ENCODE measurements at regions not wholly inside any gene's neighbourhood (a gene's known extent, or its start where the extent isn't known, plus 50 kb on each side); places are given as distances from the start of the nearest gene placed in this dataset.

DNA sequence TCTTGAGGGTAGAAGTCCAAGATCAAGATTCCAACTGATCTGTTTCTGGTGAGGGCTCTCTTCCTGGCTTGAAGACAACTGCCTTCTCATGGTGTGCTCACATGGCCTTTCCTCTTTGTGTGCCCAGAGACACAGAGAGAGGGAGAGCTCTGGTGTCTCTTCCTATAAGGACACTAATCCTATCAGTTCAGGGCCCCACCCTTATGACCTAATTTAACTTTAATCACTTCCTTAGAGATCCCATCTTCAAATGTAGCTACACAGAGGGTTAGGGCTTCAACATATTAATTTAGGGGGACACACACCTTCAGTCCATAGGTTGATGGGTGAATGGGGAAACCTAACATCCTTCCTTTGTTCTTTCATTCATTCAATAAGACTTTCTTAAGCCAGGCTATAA is 144.6 kb downstream of the MN1 start:
- intact Hi-C loops (cut with DNase I; ENCODE audit: low total_unique reads) = no loop called here
- H3K27me3 ChIP-seq = no peaks in the 10 kb centered on the region
- H3K4me3 ChIP-seq = no peak overlapping the region
- peaks cover 0 to 13% (median 11%) of the 10 kb centered on the region in 4 donors for H3K4me1 ChIP-seq
- TF ChIP-seq, protein P1, sequence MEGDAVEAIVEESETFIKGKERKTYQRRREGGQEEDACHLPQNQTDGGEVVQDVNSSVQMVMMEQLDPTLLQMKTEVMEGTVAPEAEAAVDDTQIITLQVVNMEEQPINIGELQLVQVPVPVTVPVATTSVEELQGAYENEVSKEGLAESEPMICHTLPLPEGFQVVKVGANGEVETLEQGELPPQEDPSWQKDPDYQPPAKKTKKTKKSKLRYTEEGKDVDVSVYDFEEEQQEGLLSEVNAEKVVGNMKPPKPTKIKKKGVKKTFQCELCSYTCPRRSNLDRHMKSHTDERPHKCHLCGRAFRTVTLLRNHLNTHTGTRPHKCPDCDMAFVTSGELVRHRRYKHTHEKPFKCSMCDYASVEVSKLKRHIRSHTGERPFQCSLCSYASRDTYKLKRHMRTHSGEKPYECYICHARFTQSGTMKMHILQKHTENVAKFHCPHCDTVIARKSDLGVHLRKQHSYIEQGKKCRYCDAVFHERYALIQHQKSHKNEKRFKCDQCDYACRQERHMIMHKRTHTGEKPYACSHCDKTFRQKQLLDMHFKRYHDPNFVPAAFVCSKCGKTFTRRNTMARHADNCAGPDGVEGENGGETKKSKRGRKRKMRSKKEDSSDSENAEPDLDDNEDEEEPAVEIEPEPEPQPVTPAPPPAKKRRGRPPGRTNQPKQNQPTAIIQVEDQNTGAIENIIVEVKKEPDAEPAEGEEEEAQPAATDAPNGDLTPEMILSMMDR (IDR thresholded peaks at IDR 0.05) = no peak
- TF ChIP-seq POLR2AphosphoS5 (IDR thresholded peaks at IDR 0.05) = no peak
- no peak for TF ChIP-seq EP300 (IDR thresholded peaks at IDR 0.05)
- no peak for TF ChIP-seq POLR2A (IDR thresholded peaks at IDR 0.05)
- no peaks in the 10 kb centered on the region for H3K36me3 ChIP-seq
- H3K27ac ChIP-seq = no peak overlapping the region
- DNase-seq = no peak
- peaks cover 0 to 11% (median 8%) of the 10 kb centered on the region in 4 donors for H3K9me3 ChIP-seq

DNA sequence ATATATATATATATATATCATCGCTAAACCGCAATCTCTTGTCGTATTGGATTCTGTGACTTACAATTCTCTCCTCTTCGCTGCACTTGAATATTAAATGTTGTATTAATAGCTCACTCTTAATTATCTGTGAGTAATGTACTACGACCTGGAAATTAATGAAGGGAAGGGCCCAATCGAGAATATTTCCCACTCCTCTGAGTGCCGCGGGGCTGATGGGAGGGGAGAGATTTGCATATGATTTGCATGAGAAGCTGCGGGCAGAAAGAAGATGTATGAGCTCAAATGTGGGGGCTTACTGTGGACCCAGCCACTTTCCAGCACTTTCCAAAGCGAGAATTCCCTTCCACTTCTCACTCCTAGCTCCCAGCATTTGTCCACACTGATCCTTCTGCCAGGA is 141.2 kb downstream of the MN1 start:
- H3K4me1 ChIP-seq = peaks cover 8 to 20% (median 13%) of the 10 kb centered on the region in 4 donors
- intact Hi-C loops (cut with DNase I; ENCODE audit: low total_unique reads) = no loop called here
- 84 to 91% (median 87%) methylated on average over 10 of the region's 10 CpGs for WGBS, 5 donors
- no peak overlapping the region for H3K4me3 ChIP-seq
- H3K36me3 ChIP-seq = no peaks in the 10 kb centered on the region
- peaks cover 0 to 11% (median 8%) of the 10 kb centered on the region in 4 donors for H3K9me3 ChIP-seq
- no peaks in the 10 kb centered on the region for H3K27me3 ChIP-seq
- no peak overlapping the region for H3K27ac ChIP-seq
- TF ChIP-seq, protein P1 (IDR thresholded peaks at IDR 0.05) = no peak
- no peak for DNase-seq

DNA sequence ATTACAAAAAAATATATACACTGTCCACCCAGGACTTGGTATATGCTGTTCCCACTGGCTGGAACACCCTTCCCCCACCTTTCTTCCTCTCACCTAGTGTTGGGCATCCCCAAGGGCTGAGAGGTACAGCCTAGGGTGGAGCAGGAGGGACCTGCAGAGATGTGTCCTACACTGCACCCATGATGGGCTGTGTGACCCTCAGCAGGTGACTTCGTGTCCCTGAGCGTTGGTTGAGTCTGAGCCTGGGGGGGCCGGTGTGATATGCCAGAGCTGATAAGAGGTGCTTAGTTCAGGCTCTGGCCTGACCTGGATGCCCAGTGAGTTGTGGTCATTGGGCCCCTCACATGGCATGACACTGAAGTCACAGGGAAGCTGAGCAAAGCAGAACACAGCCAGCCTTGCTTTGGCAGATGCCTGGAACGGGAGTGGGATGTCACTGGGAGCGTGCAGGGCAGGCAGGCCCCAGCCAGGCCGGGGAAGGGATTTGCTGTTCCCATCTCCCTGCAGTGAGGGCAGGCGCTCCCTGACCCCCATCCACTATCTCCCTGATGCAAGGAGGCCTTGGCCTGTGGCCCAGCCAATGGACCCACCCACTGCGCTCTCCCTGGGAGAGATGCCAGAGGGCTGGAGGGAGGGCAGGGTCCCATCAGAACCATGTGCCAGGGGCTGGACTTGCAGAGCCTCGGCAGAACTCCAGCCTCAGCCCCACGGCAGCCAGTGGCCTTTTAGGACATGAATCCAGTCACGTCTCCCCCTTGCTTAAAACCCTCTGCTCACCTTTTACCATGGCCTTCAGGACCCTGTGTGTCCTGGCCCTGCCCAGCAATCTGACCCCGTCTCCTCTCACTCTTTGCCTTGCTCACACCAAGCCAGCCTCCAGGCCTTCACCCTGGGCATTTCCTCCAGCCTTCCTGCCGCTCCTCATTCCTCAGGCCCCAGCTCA is 138.9 kb downstream of the MN1 start:
- TF ChIP-seq, protein P1 (IDR thresholded peaks at IDR 0.05) = no peak
- TF ChIP-seq POLR2AphosphoS5 (IDR thresholded peaks at IDR 0.05) = peak in 1 of 3 donors; percentile 51
- TF ChIP-seq EP300 (IDR thresholded peaks at IDR 0.05) = peak; percentile 33
- TF ChIP-seq POLR2A (IDR thresholded peaks at IDR 0.05) = no peak
- H3K4me1 ChIP-seq = peaks cover 8 to 19% (median 12%) of the 10 kb centered on the region in 4 donors
- no peak overlapping the region for H3K4me3 ChIP-seq
- no peaks in the 10 kb centered on the region for H3K27me3 ChIP-seq
- peaks cover 0 to 6% (median 2%) of the 10 kb centered on the region in 4 donors for H3K9me3 ChIP-seq
- 27 to 55% (median 29%) methylated on average over 5 to 13 of the region's 13 CpGs for WGBS, 5 donors
- peak overlapping the region in 2 of 5 donors; percentile 23 to 57 for H3K27ac ChIP-seq
- H3K36me3 ChIP-seq = no peaks in the 10 kb centered on the region
- DNase-seq = peak; percentile 49 to 79
- intact Hi-C loops (cut with DNase I; ENCODE audit: low total_unique reads) = no loop called here

DNA sequence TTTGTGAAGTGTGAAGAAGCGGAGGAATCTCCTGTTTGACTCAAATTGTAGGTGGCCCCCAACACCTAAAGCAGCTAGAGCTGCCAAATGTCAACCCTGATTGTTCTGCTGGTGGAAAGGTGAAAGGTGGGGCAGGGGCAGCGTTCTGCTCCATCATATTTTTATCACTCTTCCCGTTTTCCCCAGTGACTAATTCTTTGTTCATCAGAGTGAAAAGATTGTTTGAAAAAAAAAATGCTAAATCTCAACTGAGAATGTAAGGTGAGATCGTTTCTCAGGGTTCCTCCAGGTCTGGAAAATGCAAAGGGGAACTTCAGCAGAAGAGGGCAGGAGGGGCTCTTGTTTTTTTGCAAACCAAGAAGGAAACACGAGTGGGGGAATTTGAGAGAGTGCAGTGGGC is 137.7 kb downstream of the MN1 start:
- peaks cover 8 to 19% (median 12%) of the 10 kb centered on the region in 4 donors for H3K4me1 ChIP-seq
- 41 to 63% (median 48%) methylated on average over 5 of the region's 5 CpGs for WGBS, 5 donors
- no peaks in the 10 kb centered on the region for H3K27me3 ChIP-seq
- DNase-seq = no peak
- H3K4me3 ChIP-seq = no peak overlapping the region
- TF ChIP-seq, protein P1 (IDR thresholded peaks at IDR 0.05) = no peak
- TF ChIP-seq EP300 (IDR thresholded peaks at IDR 0.05) = no peak
- TF ChIP-seq POLR2A (IDR thresholded peaks at IDR 0.05) = no peak
- no peak for TF ChIP-seq POLR2AphosphoS5 (IDR thresholded peaks at IDR 0.05)
- H3K9me3 ChIP-seq = peaks cover 0 to 6% (median 2%) of the 10 kb centered on the region in 4 donors
- no peaks in the 10 kb centered on the region for H3K36me3 ChIP-seq
- H3K27ac ChIP-seq = peak overlapping the region in 1 of 5 donors; percentile 57
- intact Hi-C loops (cut with DNase I; ENCODE audit: low total_unique reads) = no loop called here

Data from stomach (tissue), 8 donors.